ENCODE measurements at regions not wholly inside any gene's neighbourhood (a gene's known extent, or its start where the extent isn't known, plus 50 kb on each side); places are given as distances from the start of the nearest gene placed in this dataset.
A peak's percentile ranks its signal among the peaks of the same experiment; 100 is the strongest.
"Not testable (repeated sequence)": the region's sequence is repeated elsewhere in the genome, so short reads cannot be mapped to it uniquely, and the experiment has no call there.

- no peak for ATAC-seq
- DNase-seq, result peak; percentile 13
Observed at GRCh38 chr14:22386924-22387775, 201.9 kb downstream of the DAD1 start.

GRCh38 chr14:22384974-22385526 lies 204.0 kb downstream of the DAD1 start:
- ATAC-seq (no peak), DNase-seq (no peak)

DNA sequence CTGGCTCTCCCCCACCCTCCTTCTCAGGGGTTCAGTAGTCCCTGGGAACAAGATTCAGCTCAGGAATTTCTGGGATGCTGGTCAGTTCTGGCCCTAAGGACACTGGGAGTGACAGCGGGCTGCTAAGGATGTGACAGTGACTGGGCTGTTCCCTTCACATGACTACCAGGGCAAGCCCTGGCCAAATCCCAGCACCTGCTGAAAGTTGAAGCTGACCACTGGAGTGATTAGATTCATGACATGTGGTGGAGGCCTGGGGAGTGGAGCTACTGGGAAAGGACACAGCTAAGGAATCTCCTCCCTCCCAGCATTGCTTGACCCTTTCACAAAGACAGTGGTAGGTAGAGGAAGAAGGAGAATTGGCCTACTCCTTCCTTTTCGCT lies 204.9 kb downstream of the DAD1 start:
- ATAC-seq (no peak), DNase-seq (no peak)

GRCh38 chr14:22383515-22384166 lies 205.4 kb downstream of the DAD1 start:
- ATAC-seq (peak; percentile 66), DNase-seq (peak; percentile 19)

DNA sequence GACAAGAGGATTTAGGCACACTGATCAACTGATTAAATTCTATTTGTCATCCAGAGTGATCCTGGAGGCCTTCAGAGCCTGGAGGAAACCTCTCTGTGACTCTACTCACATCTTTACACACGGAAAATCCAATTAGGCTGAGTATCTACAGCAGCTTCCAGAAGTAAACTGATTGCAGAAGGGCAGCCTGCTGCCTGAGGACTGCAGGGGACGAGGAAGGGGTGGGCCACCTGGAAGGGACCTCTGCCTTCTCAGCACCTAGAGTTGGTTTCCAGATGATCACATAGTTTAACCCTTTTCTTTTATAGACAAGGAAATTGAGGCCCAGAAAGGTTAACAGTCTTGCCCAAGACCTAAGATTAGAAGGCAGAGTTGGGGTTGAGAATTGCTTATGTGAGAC lies 206.1 kb downstream of the DAD1 start:
- peak; percentile 32 for ATAC-seq
- no peak for DNase-seq

DNA sequence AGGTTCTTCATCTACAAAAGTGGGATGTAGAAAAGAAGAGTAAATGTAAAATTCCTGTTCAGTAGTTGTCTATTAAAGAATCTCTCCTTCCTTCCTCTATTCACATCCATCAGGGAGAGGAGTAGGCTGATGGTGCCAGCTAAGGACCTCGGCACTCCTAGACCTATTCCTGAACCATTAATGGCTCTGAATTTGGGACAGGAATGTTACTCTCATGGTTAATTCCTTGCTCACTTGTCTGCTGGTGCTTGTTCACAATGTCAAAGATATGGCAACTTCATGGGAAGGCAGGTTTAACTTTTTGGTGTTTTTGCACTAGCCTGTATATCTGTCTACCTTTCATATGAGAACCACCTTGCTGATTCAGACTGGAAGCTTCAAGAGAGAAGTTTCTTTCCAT lies 206.6 kb downstream of the DAD1 start:
- DNase-seq, result no peak

GRCh38 chr14:22381766-22382165 lies 207.3 kb downstream of the DAD1 start:
- no peak for DNase-seq
- no peak for ATAC-seq

More for the DNA sequence above, 206.6 kb downstream of the DAD1 start:
- ATAC-seq, result no peak

DNA sequence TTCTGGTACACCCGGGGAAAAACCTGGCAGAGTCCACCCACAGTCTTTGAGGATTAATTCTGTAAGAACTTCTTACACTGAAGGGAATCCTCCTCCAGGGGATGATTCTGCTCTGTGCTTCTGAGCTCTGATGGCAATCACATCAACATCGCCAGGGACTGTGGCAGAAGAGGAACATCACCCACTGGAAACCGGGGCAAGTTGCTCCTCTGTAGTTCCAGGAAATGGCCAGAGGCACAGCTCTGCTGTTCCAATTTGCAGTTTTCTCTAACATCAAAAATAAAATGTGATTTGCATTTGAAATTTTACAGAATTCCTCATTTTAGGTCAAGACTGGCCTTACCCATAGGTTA lies 207.6 kb downstream of the DAD1 start:
- DNase-seq (no peak), ATAC-seq (no peak)

DNA sequence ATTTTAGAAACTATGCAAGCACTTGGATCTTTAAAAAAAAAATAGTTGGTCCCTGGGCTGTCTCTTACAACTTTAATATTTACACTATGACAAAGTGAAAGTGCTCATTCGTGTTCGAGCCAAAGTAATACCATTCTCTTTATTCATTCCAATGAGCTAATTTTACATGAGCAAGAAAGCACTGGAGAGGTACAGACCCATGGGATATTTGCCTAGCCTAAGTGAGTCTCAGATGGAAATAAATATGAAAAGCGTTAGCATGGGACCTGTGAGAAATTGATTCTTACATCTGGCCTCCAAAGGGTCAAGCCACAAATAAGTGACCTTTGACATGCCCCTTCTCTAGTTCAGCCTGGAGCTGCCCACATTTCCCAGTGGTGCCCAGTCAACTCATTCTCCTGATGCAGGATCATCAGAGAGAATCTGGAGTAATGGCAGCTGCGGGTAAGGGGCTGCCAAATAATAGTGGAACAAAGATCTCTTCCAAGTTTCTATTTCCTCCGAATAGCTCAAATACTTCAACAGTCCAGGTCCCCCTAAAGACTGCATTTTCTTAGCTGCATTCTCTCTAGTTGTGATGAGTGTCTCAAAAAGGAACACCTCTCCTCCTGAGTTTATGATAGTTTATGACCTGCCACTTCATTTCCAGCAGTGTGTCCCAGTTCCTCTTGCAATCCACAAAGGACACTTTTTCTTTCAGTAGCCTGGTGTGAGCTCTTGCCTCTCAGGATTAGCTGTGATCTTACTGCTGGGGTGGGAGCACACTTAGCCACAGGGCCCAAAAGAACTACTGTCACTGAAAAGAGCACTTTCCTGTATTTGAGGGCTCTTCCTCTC lies 208.2 kb downstream of the DAD1 start:
- ATAC-seq, result no peak
- no peak for DNase-seq

DNA sequence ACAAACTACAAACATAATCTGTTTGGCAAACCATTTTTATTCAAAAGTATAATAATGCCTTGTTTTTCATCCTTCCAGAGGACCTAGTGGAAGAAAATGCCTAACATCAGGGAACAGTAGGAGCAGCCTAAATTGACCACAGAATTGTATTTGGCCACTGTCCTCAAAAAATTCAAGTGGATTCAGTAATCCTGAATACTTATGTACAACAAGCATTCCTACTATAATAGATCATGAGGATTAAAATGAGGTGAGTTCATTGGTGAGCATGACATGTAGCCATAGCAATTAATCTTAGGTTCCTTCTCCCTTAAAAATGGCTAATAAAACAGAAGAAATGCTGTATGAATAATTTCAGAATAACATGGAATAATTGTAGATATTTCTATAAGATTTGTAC lies 209.3 kb downstream of the DAD1 start:
- DNase-seq (no peak), ATAC-seq (no peak)

DNA sequence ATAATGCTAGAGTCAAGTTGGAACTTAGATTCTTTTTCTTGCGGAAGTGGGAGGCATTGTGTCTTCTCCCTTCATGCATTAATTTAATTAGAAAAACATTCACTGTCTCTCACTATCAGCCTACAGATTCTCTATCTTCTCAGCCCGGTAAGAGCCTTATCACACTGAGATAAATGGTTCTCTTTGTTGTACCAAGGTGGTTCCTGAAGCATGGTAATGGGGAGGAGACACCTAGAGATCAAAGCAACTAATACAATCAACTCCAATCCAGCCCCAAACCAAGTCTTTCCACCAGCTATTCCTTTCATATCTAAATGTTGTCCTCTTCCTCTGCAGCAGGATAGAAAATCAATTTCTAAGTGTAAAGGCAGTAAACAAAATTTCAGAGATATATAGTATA lies 210.8 kb downstream of the DAD1 start:
- ATAC-seq, result no peak
- DNase-seq, result no peak

DNA sequence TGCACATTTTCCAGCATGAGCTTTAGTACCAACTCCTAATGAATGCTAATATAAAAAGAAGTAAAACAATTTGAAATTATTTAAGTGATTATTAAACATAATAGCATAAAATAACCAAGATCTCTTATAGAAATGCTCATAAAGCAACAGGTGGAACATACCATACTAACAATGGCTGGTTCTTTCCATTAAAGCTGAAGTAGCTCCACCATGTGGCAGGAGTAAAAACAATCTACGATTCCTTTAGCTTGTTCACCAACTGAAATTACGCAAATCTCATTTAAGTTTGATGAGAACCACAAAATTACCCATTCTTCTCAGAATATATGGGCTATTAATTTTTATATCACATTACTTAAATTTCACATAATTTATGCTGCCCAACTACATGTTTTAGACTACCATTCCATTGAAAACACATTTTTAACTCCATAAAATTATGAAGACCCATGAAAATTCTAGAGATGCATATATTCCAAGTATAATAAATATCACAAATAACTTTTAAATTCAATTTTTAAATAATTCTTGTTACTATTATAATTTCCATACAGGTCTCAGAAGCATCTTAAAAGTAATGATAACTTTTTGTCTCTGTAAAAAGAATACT lies 213.6 kb downstream of the DAD1 start:
- DNase-seq, result no peak
- ATAC-seq, result no peak

DNA sequence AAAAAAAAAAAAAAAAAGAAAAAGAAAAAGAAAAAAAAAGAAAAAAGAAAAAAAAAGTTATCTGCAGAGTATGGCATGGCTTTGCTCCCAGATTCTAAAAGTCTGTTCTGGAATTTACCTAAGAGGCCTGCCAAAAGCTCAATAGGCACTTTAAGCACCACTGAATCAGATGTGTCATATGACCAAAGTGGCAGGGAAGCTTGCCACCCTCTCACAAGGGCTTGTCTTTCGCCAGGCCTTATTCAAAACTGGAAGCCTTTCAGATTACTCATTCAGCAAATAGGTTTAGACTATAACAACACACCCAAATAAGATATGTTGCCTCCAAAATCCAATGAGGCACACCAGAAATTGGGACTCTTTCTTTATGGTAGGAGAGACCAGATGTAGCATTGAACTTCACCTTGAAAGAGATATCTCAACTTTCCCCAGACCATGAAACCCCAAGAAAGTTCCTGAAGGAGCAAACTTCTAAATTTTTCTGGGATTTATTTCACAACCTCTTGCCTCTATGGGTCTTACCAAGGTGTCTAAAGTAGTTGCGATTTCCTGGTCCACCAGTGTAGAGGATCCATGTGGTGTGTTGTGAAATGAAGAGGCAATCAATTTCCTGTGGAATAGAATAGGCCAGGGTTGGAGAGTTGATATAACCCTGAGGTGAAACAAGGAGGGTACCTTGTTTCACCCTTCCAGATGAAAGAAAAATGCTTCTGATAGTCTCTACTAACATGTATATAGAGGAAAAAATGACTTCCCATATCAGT lies 218.8 kb downstream of the DAD1 start:
- no peak for ATAC-seq
- DNase-seq, result no peak

DNA sequence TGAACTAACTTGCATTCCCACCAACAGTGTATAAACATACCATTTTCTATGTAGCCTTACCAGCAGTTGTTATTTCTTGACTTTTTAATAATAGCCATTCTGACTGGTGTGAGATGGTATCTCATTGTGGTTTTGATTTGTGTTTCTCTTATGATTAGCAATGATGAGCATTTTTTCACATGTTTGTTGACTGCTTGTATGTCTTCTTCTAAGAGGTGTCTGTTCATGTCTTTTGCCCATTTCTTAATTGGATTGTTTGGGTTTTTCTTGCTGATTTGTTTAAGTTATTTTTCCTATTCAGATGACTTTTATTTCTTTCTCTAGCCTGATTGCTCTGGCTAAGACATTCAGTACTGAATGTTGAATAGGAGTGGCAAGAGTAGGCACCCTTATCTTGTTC lies 230.3 kb downstream of the DAD1 start:
- no peak for DNase-seq
- ATAC-seq, result no peak

DNA sequence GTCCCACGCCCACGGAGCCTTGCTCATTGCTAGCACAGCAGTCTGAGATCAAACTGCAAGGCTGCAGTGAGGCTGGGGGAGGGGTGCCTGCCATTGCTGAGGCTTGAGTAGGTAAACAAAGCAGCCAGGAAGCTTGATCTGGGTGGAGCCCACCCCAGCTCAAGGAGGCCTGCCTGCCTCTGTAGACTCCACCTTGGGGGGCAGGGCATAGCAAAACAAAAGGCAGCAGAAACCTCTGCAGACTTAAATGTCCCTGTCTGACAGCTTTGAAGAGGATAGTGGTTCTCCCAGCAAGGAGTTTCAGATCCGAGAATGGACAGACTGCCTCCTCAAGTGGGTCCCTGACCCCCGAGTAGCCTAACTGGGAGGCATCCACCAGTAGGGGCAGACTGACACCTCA lies 239.7 kb downstream of the DAD1 start:
- ATAC-seq, DNase-seq: not testable (repeated sequence)

DNA sequence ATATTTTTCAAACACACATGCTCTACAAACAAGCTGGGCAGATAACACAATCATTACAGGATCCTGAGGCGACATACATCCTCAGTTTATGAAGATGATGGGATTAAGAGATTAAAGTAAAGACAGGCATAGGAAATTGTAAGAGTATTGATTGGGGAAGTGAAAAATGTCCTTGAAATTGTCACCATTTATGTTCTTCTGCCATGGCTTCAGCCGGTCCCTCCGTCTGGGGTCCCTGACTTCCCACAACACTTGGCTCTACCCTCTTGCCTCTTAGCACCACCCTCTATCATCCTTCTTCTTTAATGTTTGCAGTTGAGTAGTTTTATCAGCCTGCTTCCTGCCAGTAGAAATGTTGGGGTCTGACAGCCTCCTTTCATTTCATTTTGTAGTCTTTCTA lies 244.4 kb downstream of the DAD1 start:
- DNase-seq (no peak), ATAC-seq (no peak)

GRCh38 chr14:22344209-22344608 lies 244.8 kb downstream of the DAD1 start:
- ATAC-seq, result not testable (repeated sequence)

GRCh38 chr14:22341049-22341448 lies 248.0 kb downstream of the DAD1 start:
- DNase-seq (no peak), ATAC-seq (no peak)

More at GRCh38 chr14:22344209-22344608, 244.8 kb downstream of the DAD1 start:
- DNase-seq, result not testable (repeated sequence)

DNA sequence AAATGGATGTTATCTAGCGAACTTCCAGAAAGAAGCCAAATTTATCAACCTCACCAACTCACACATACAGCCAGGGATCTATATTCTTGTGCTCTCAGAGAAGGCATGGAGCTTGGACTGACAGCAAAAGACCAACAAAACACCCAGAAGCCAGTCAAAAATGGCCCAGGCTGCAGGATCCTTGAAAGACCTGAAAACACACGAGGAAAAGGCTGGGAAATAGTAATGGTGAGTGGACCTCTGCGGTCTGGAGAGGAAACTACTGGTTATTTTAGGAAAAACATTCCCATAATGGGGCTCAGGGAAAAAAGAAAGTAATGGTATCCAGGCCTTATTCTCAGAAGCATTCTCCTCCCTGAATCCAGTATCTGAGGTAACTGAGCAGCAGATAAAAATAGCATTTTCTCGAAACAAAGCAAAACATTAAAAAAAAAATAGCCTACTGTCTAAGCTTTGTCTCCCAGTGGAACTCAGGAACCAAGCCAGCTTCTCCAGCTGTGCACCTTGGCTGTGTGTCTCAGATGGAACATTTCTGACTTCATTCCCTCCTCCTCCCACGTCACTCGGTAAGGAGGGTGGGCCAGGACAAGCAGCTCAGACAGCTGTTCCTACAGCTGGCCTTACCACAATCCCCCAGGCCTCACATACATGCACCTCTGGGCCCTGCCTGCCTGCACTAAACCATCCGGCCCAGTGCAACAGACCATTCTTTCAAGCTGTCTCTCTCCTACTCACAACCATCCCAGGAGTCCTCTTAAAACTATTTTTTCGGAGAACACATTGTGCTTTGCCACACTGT lies 249.9 kb downstream of the DAD1 start:
- DNase-seq (no peak), ATAC-seq (no peak)

DNA sequence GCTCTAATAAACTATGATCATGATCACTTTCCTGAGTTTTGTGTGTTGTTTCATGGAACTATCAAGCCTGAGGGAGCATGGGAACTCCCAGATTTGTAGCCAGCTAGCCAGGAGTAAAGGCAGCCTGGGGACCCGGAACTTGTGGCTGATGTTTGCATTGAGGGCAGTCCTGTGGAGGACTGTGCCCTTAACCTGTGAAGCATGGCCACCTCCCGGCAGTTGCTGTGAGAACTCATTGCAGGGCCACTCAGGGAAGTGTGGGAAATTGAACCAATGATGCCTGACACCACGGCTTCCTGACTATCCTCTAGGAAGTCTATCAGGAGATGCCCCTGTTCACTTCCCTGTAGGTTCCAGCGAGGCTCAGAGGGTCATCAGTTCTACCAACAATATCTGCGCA lies 250.6 kb downstream of the DAD1 start:
- ATAC-seq (no peak), DNase-seq (no peak)

DNA sequence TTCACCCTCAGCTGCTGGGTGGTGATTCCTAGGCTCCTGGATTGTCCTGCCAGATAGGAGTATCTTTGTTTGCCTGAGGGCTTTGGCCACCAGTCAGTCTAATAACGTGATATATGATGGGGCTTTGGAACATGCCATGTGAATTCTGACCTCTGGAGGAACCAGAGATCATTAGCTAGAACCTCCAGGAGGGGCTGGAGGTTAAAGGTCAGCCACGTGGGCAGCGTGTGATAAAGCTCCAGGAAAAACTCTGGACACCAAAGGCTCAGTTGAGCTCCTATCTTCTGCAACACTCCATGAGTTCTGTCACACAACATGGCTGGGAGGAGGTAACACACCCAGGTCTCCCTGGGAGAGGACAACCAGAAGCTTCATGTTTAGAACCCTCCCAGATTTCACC lies 251.1 kb downstream of the DAD1 start:
- no peak for ATAC-seq
- no peak for DNase-seq

All from stimulated activated naive CD8-positive, alpha-beta T cell treated with anti-CD3 and anti-CD28 coated beads, Interleukin-15, Interleukin-2, amounts not matched to agents 100 U/mL and 50 U/mL, for 24 hours (primary cell).